ENCODE measurements at regions not wholly inside any gene's neighbourhood (a gene's known extent, or its start where the extent isn't known, plus 50 kb on each side); places are given as distances from the start of the nearest gene placed in this dataset.

DNA sequence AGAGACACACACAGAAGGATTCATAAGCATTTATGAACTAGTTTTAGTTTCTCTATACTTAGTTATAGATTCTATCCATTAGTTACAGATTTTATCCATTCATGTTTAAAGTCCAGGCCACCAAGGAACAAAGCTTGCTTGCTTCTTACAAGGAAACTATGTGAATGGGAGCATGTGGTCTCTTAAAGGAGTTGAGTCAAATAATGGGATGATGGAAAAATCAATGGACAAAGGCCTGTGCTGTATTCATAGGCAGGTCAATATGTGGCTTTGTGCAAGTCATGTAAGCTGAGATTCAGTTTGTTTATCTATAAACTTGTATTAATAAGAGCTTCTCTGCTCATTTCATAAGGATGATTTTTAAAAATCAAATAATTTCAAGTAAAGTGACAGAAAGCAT is 172.8 kb upstream of the CDK1 start:
- H3K4me3 ChIP-seq (ENCODE audit: low read depth, poor library complexity, severe bottlenecking): no peak overlapping the region
- TF ChIP-seq, protein P1, sequence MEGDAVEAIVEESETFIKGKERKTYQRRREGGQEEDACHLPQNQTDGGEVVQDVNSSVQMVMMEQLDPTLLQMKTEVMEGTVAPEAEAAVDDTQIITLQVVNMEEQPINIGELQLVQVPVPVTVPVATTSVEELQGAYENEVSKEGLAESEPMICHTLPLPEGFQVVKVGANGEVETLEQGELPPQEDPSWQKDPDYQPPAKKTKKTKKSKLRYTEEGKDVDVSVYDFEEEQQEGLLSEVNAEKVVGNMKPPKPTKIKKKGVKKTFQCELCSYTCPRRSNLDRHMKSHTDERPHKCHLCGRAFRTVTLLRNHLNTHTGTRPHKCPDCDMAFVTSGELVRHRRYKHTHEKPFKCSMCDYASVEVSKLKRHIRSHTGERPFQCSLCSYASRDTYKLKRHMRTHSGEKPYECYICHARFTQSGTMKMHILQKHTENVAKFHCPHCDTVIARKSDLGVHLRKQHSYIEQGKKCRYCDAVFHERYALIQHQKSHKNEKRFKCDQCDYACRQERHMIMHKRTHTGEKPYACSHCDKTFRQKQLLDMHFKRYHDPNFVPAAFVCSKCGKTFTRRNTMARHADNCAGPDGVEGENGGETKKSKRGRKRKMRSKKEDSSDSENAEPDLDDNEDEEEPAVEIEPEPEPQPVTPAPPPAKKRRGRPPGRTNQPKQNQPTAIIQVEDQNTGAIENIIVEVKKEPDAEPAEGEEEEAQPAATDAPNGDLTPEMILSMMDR (IDR thresholded peaks at IDR 0.05): no peak
- TF ChIP-seq POLR2A (IDR thresholded peaks at IDR 0.05): no peak
- intact Hi-C loops (cut with DNase I; ENCODE audit: low total_unique reads): no loop called here
- DNase-seq (ENCODE audit: low spot score in 2 of 2): no peak

DNA sequence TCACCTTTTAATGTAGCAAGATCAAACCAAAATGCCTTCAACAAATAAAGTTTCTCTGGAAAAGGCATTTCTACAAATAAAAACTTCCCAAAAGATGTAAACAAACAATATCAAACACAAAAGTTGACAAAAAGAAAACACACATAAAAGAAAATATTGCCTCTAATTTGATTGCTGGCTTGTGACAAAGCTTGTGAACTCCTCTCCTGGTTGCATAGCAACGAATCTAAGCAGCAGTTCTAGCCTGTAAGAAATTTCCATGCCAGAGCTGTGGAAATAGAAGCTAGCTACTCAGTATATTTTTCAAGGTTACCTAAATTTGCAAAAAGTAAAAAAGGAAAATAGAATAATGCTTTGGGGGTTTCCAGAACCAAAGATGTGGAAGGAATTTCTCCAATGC is 173.9 kb upstream of the CDK1 start:
- no peak for TF ChIP-seq POLR2A (IDR thresholded peaks at IDR 0.05)
- TF ChIP-seq, protein P1 (IDR thresholded peaks at IDR 0.05): no peak
- 35 to 45% methylated on average over 1 of the region's 1 CpG for WGBS, 2 donors
- DNase-seq (ENCODE audit: low spot score in 2 of 2): no peak
- intact Hi-C loops (cut with DNase I; ENCODE audit: low total_unique reads): no loop called here
- no peak overlapping the region for H3K4me3 ChIP-seq (ENCODE audit: low read depth, poor library complexity, severe bottlenecking)

GRCh38 chr10:60597513-60597912 is 180.8 kb upstream of the CDK1 start:
- WGBS, 2 donors: 93 to 100% methylated on average over 1 of the region's 1 CpG
- TF ChIP-seq, protein P1 (IDR thresholded peaks at IDR 0.05): no peak
- no peak for TF ChIP-seq POLR2A (IDR thresholded peaks at IDR 0.05)
- H3K4me3 ChIP-seq (ENCODE audit: low read depth, poor library complexity, severe bottlenecking): no peak overlapping the region
- DNase-seq (ENCODE audit: low spot score in 2 of 2): no peak
- intact Hi-C loops (cut with DNase I; ENCODE audit: low total_unique reads): no loop called here

GRCh38 chr10:60595852-60596251 is 182.4 kb upstream of the CDK1 start:
- H3K4me3 ChIP-seq (ENCODE audit: low read depth, poor library complexity, severe bottlenecking): no peak overlapping the region
- TF ChIP-seq POLR2A (IDR thresholded peaks at IDR 0.05): no peak
- TF ChIP-seq, protein P1 (IDR thresholded peaks at IDR 0.05): no peak
- DNase-seq (ENCODE audit: low spot score in 2 of 2): no peak

DNA sequence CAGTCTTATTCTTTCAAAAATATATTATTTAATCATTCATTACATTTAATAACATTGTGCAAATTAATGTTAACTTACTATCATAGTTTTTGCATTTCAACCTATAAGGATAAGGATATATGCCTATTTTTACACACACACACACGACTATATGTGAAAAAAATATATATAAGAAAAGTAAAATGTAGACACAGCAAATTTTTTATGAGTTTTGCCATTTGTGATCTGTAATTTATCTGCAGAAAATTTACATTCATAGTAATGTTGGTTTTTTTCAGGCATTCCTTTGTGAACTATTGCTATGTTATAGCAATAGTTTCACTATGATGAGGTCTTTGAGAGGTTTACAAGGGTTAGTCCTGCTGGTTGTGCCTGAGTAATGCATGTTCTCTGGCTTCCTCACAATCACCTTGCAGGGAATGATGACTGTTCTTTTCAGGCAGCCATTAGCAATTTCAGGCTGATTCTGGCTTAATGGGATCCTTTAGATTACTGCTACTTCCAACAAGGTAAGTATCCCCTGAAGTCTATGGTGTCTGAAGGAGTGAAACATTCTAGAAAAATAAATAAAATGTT is 183.7 kb upstream of the CDK1 start:
- TF ChIP-seq, protein P1 (IDR thresholded peaks at IDR 0.05): no peak
- no peak for TF ChIP-seq POLR2A (IDR thresholded peaks at IDR 0.05)
- H3K4me3 ChIP-seq (ENCODE audit: low read depth, poor library complexity, severe bottlenecking): no peak overlapping the region
- DNase-seq (ENCODE audit: low spot score in 2 of 2): no peak
- intact Hi-C loops (cut with DNase I; ENCODE audit: low total_unique reads): no loop called here
- WGBS, 2 donors: 88 to 94% methylated on average over 1 of the region's 1 CpG

More at GRCh38 chr10:60595852-60596251, 182.4 kb upstream of the CDK1 start:
- WGBS, 2 donors: 87 to 90% methylated on average over 3 of the region's 3 CpGs
- intact Hi-C loops (cut with DNase I; ENCODE audit: low total_unique reads): no loop called here

DNA sequence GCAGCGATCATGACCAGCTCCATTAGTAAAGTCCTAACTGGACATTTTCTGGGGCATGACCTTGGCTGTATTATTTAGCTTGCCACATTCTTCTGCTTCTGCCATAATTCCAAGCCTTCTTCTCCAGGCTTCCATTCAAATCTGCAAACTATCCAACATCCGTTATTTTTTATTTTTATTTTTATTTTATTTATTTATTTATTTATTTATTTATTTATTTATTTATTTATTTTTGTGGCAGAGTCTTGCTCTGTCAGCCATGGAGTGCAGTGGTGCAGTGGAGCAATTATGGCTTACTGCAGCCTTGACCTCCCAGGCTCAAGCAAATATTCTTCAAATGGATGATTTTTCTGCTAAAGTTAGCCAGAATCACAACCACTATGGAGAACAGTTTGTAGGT is 187.2 kb upstream of the CDK1 start:
- WGBS, 2 donors: 92 to 95% methylated on average over 2 of the region's 2 CpGs
- no peak for DNase-seq (ENCODE audit: low spot score in 2 of 2)
- TF ChIP-seq, protein P1 (IDR thresholded peaks at IDR 0.05): no peak
- TF ChIP-seq POLR2A (IDR thresholded peaks at IDR 0.05): no peak
- no peak overlapping the region for H3K4me3 ChIP-seq (ENCODE audit: low read depth, poor library complexity, severe bottlenecking)
- intact Hi-C loops (cut with DNase I; ENCODE audit: low total_unique reads): no loop called here

Data from lower leg skin (tissue), 4 donors.